ENCODE measurements at regions not wholly inside any gene's neighbourhood (a gene's known extent, or its start where the extent isn't known, plus 50 kb on each side); places are given as distances from the start of the nearest gene placed in this dataset.

- in situ Hi-C loops (cut with MboI; ENCODE audit: low pct_unique_long_range_greater_than_20kb in 2 of 9, low sequenced_read_pairs in 9 of 9, unreplicated experiment in 9 of 9) = no loop called here
- ATAC-seq (replicated peaks in 6 of 8) = no peak
- 8 to 100% (median 77%) methylated on average over 1 to 2 of the region's 2 CpGs; no CpG with 5 or more reads in 1 of the 10 experiments for WGBS, 10 experiments
- Histone ChIP-seq H3K4me1 (replicated peaks in 1 of 2) (peaks cover 0 to 11% of the 10 kb centered on the region in 2 donors), H3K27ac (no peak overlapping the region), H3K4me3 (no peak overlapping the region)
Observed at GRCh38 chr13:90197722-90198121, 1149.8 kb upstream of the MIR17HG start.

- peak in 5 of 8 experiments; percentile 77 to 98 (median 80) for ATAC-seq (replicated peaks in 6 of 8)
- in situ Hi-C loops (cut with MboI; ENCODE audit: low pct_unique_long_range_greater_than_20kb in 2 of 9, low sequenced_read_pairs in 9 of 9, unreplicated experiment in 9 of 9) = no loop called here
- Histone ChIP-seq H3K4me3 (no peak overlapping the region), H3K27ac (no peak overlapping the region), H3K4me1 (replicated peaks in 1 of 2) (peaks cover 0 to 11% of the 10 kb centered on the region in 2 donors)
- WGBS, 10 experiments = 0 to 58% (median 20%) methylated on average over 1 of the region's 1 CpG; no CpG with 5 or more reads in 3 of the 10 experiments
Observed at GRCh38 chr13:90201202-90201601, 1146.3 kb upstream of the MIR17HG start.

DNA sequence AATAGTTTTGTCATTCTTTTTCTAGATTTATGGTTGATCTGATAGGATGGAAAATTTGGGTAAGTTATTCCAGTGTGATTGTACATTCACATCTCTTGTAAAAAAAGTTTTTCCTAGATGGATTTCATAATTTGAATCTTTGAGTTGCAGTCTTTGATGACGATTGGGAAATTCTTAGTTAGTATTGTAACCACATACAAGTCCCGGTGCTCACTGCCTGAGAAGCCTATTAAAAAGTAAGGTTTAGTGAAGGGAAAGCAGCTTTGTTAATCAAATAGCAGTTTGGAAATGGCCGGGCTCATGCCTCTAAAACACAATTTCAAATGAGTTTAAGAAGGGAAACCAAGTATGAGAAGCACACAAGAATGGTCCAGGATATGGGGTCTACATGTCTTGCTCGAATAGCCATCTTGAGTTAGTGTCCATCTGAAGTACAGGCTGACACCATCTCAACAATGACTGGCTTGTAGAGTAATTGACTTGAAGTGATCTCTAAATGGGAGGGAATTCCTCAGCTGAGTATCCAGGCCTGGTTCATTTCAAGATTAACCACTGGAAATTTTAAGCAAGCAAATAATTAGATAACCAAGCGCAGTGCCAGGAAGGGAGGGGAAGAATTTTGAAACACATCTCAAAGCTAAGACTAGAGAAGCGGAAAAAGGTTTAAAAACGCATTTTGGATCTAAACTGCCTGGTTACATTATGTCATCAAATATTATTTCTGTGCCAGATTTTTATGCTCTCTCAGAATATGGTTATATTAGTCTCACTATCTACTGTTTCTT is 1145.6 kb upstream of the MIR17HG start:
- WGBS, 10 experiments = 4 to 100% (median 61%) methylated on average over 1 to 7 of the region's 7 CpGs
- H3K4me1 ChIP-seq (replicated peaks in 1 of 2) = peaks cover 0 to 11% of the 10 kb centered on the region in 2 donors
- no peak overlapping the region for H3K4me3 ChIP-seq
- in situ Hi-C loops (cut with MboI; ENCODE audit: low pct_unique_long_range_greater_than_20kb in 2 of 9, low sequenced_read_pairs in 9 of 9, unreplicated experiment in 9 of 9) = no loop called here
- no peak overlapping the region for H3K27ac ChIP-seq
- ATAC-seq (replicated peaks in 6 of 8) = no peak

GRCh38 chr13:90205081-90205480 is 1142.4 kb upstream of the MIR17HG start:
- H3K4me1 ChIP-seq (replicated peaks in 1 of 2) = peaks cover 0 to 11% of the 10 kb centered on the region in 2 donors
- no peak overlapping the region for H3K4me3 ChIP-seq
- 44 to 100% (median 89%) methylated on average over 1 of the region's 1 CpG; no CpG with 5 or more reads in 3 of the 10 experiments for WGBS, 10 experiments
- no peak for ATAC-seq (replicated peaks in 6 of 8)
- in situ Hi-C loops (cut with MboI; ENCODE audit: low pct_unique_long_range_greater_than_20kb in 2 of 9, low sequenced_read_pairs in 9 of 9, unreplicated experiment in 9 of 9) = no loop called here
- no peak overlapping the region for H3K27ac ChIP-seq

- 36 to 100% (median 83%) methylated on average over 1 to 8 of the region's 10 CpGs; no CpG with 5 or more reads in 3 of the 10 experiments for WGBS, 10 experiments
- Histone ChIP-seq H3K4me1 (replicated peaks in 1 of 2) (peaks cover 0 to 11% of the 10 kb centered on the region in 2 donors), H3K4me3 (no peak overlapping the region), H3K27ac (no peak overlapping the region)
- in situ Hi-C loops (cut with MboI; ENCODE audit: low pct_unique_long_range_greater_than_20kb in 2 of 9, low sequenced_read_pairs in 9 of 9, unreplicated experiment in 9 of 9) = no loop called here
- no peak for ATAC-seq (replicated peaks in 6 of 8)
Observed at GRCh38 chr13:90205911-90206310, 1141.6 kb upstream of the MIR17HG start.

DNA sequence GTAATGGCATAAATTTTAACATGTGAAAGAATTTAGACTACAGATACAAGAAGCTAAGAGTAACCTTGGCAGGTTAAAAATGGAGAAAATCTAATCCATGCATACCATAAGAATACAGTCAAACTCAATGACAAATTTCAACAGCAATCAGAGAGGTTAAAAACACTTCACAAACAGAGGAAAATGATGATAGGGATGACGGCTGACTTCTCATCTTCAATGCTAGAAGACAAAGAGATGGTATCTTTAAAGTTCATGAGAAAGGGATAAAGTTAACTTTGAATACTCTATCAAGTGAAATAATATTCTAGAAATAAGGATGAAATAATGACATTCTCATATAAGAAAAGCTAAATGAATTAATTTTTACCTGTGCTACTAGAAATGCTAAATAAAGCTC is 1130.2 kb upstream of the MIR17HG start:
- ATAC-seq (replicated peaks in 6 of 8) = no peak
- Histone ChIP-seq H3K27ac (no peak overlapping the region), H3K4me1 (replicated peaks in 1 of 2) (no peaks in the 10 kb centered on the region), H3K4me3 (no peak overlapping the region)
- 57 to 100% (median 97%) methylated on average over 1 of the region's 1 CpG for WGBS, 10 experiments
- in situ Hi-C loops (cut with MboI; ENCODE audit: low pct_unique_long_range_greater_than_20kb in 2 of 9, low sequenced_read_pairs in 9 of 9, unreplicated experiment in 9 of 9) = no loop called here

GRCh38 chr13:90222758-90223157 is 1124.7 kb upstream of the MIR17HG start:
- H3K4me1 ChIP-seq (replicated peaks in 1 of 2) = no peaks in the 10 kb centered on the region
- in situ Hi-C loops (cut with MboI; ENCODE audit: low pct_unique_long_range_greater_than_20kb in 2 of 9, low sequenced_read_pairs in 9 of 9, unreplicated experiment in 9 of 9) = no loop called here
- ATAC-seq (replicated peaks in 6 of 8) = no peak
- H3K27ac ChIP-seq = no peak overlapping the region
- 92 to 100% (median 100%) methylated on average over 1 to 3 of the region's 3 CpGs; no CpG with 5 or more reads in 1 of the 10 experiments for WGBS, 10 experiments
- no peak overlapping the region for H3K4me3 ChIP-seq

DNA sequence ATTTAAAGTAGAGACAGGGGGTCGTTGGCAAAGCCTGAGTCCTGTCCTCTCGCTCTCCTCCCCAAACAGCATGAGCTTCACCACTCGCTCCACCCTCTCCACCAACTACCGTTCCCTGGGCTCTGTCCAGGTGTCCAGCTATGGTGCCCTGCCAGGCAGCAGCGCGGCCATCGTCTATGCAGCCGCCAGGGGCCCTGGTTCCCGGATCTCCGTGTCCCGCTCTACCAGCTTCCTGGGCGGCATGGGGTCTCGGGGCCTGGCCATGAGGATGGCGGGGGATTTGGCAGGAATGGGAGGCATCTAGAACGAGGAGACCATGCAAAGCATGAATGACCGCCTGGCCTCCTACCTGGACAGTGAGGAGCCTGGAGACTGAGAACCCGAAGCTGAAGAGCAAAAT is 1117.2 kb upstream of the MIR17HG start:
- 29 to 100% (median 60%) methylated on average over 1 to 13 of the region's 17 CpGs; no CpG with 5 or more reads in 5 of the 10 experiments for WGBS, 10 experiments
- H3K4me3 ChIP-seq = no peak overlapping the region
- in situ Hi-C loops (cut with MboI; ENCODE audit: low pct_unique_long_range_greater_than_20kb in 2 of 9, low sequenced_read_pairs in 9 of 9, unreplicated experiment in 9 of 9) = no loop called here
- no peak overlapping the region for H3K27ac ChIP-seq
- no peaks in the 10 kb centered on the region for H3K4me1 ChIP-seq (replicated peaks in 1 of 2)
- ATAC-seq (replicated peaks in 6 of 8) = no peak

- in situ Hi-C loops (cut with MboI; ENCODE audit: low pct_unique_long_range_greater_than_20kb in 2 of 9, low sequenced_read_pairs in 9 of 9, unreplicated experiment in 9 of 9) = no loop called here
- no peak overlapping the region for H3K4me3 ChIP-seq
- no peak overlapping the region for H3K27ac ChIP-seq
- H3K4me1 ChIP-seq (replicated peaks in 1 of 2) = no peaks in the 10 kb centered on the region
- ATAC-seq (replicated peaks in 6 of 8) = no peak
Observed at GRCh38 chr13:90232291-90232690, 1115.2 kb upstream of the MIR17HG start.

- H3K4me1 ChIP-seq (replicated peaks in 1 of 2) = no peaks in the 10 kb centered on the region
- ATAC-seq (replicated peaks in 6 of 8) = no peak
- in situ Hi-C loops (cut with MboI; ENCODE audit: low pct_unique_long_range_greater_than_20kb in 2 of 9, low sequenced_read_pairs in 9 of 9, unreplicated experiment in 9 of 9) = no loop called here
- no peak overlapping the region for H3K4me3 ChIP-seq
- 42 to 100% (median 91%) methylated on average over 1 to 7 of the region's 7 CpGs for WGBS, 10 experiments
- H3K27ac ChIP-seq = no peak overlapping the region
Observed at GRCh38 chr13:90233933-90234672, 1113.4 kb upstream of the MIR17HG start.

- Histone ChIP-seq H3K27ac (no peak overlapping the region), H3K4me3 (no peak overlapping the region), H3K4me1 (replicated peaks in 1 of 2) (no peaks in the 10 kb centered on the region)
- in situ Hi-C loops (cut with MboI; ENCODE audit: low pct_unique_long_range_greater_than_20kb in 2 of 9, low sequenced_read_pairs in 9 of 9, unreplicated experiment in 9 of 9) = no loop called here
- ATAC-seq (replicated peaks in 6 of 8) = no peak
Observed at GRCh38 chr13:90237852-90238251, 1109.6 kb upstream of the MIR17HG start.

GRCh38 chr13:90238413-90238812 is 1109.1 kb upstream of the MIR17HG start:
- in situ Hi-C loops (cut with MboI; ENCODE audit: low pct_unique_long_range_greater_than_20kb in 2 of 9, low sequenced_read_pairs in 9 of 9, unreplicated experiment in 9 of 9) = no loop called here
- WGBS, 10 experiments = 0 to 100% (median 54%) methylated on average over 1 to 4 of the region's 4 CpGs; no CpG with 5 or more reads in 1 of the 10 experiments

GRCh38 chr13:90239130-90239529 is 1108.4 kb upstream of the MIR17HG start:
- ATAC-seq (replicated peaks in 6 of 8) = no peak
- Histone ChIP-seq H3K4me3 (no peak overlapping the region), H3K4me1 (replicated peaks in 1 of 2) (no peaks in the 10 kb centered on the region), H3K27ac (no peak overlapping the region)
- in situ Hi-C loops (cut with MboI; ENCODE audit: low pct_unique_long_range_greater_than_20kb in 2 of 9, low sequenced_read_pairs in 9 of 9, unreplicated experiment in 9 of 9) = no loop called here
- 38 to 100% (median 86%) methylated on average over 1 to 3 of the region's 3 CpGs for WGBS, 10 experiments

More at GRCh38 chr13:90238413-90238812, 1109.1 kb upstream of the MIR17HG start:
- ATAC-seq (replicated peaks in 6 of 8) = peak in 2 of 8 experiments; percentile 78 to 86
- Histone ChIP-seq H3K4me1 (replicated peaks in 1 of 2) (no peaks in the 10 kb centered on the region), H3K27ac (peak overlapping the region in 1 of 2 donors; percentile 26), H3K4me3 (no peak overlapping the region)
